ENCODE measurements at regions not wholly inside any gene's neighbourhood (a gene's known extent, or its start where the extent isn't known, plus 50 kb on each side); places are given as distances from the start of the nearest gene placed in this dataset.

DNA sequence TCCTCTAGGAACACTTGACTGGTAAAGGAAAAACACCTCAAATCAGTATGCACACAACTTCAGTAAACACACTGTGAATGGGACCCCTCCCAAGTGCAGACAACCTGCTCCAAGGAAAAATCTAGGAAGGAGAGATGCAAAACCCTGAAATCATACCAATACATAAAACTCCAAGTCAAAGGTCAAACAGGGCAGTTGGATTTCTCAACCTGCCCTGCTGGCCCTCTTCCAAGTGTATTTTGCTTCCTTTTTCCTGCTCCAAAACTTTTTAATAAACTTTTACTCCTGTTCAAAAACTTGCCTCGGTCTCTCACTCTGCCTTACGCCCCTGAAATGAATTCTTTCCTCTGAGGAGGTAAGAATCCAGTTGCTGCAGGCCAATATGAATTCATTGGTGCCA lies 665.1 kb downstream of the SORCS1 start:
- TF ChIP-seq, protein P1, sequence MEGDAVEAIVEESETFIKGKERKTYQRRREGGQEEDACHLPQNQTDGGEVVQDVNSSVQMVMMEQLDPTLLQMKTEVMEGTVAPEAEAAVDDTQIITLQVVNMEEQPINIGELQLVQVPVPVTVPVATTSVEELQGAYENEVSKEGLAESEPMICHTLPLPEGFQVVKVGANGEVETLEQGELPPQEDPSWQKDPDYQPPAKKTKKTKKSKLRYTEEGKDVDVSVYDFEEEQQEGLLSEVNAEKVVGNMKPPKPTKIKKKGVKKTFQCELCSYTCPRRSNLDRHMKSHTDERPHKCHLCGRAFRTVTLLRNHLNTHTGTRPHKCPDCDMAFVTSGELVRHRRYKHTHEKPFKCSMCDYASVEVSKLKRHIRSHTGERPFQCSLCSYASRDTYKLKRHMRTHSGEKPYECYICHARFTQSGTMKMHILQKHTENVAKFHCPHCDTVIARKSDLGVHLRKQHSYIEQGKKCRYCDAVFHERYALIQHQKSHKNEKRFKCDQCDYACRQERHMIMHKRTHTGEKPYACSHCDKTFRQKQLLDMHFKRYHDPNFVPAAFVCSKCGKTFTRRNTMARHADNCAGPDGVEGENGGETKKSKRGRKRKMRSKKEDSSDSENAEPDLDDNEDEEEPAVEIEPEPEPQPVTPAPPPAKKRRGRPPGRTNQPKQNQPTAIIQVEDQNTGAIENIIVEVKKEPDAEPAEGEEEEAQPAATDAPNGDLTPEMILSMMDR (IDR thresholded peaks at IDR 0.05; ENCODE audit: low read depth, low read length), result no peak
- Histone ChIP-seq H3K4me1 (no peaks in the 10 kb centered on the region), H3K27me3 (no peaks in the 10 kb centered on the region), H3K4me3 (ENCODE audit: low read depth, low read length) (no peak overlapping the region), H3K36me3 (no peaks in the 10 kb centered on the region), H3K9me3 (no peaks in the 10 kb centered on the region)
- no peak for DNase-seq

DNA sequence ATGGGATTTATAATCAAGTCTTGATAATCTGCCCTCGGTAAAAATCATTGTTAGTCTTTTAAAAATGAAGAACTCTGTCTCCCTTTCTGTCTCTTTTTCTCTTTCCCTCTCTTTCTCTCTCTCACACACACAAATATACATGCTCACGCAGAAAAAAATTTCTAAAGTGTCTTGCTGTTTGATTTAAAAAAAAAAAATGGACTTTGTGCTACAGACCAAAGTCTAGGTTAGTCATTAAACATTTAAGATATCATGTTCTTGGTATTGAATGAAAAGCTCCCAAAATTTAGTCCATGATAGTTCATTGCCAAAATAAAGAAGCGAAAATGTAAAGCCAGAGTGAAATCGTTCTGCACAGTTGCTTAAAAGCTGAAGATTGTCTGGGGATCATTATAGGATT lies 665.8 kb downstream of the SORCS1 start:
- no peak for DNase-seq
- Histone ChIP-seq H3K27me3 (no peaks in the 10 kb centered on the region), H3K9me3 (no peaks in the 10 kb centered on the region), H3K4me1 (no peaks in the 10 kb centered on the region), H3K36me3 (no peaks in the 10 kb centered on the region), H3K4me3 (ENCODE audit: low read depth, low read length) (no peak overlapping the region)
- TF ChIP-seq, protein P1 (IDR thresholded peaks at IDR 0.05; ENCODE audit: low read depth, low read length), result no peak

DNA sequence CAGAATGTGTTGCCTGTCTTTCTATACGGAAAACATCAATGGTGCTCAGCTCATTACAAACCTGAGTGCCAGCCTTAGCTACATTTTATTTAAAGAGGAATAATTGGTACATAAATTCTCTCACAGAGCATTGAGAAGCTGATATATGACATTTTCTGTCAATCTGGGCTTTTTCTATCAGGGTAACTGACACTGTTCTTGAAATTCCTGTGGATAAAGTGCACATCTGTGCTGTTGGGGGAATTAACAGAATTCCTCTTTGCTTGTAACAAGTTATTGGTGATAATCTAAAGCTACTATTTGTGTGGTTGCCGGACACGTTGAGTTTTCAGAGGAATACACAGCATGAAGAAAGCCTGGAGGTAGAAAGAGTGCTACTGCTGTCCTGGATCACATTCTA lies 668.6 kb downstream of the SORCS1 start:
- TF ChIP-seq, protein P1 (IDR thresholded peaks at IDR 0.05; ENCODE audit: low read depth, low read length), result no peak
- Histone ChIP-seq H3K9me3 (no peaks in the 10 kb centered on the region), H3K4me1 (no peaks in the 10 kb centered on the region), H3K36me3 (no peaks in the 10 kb centered on the region), H3K27me3 (no peaks in the 10 kb centered on the region), H3K4me3 (ENCODE audit: low read depth, low read length) (no peak overlapping the region)
- no peak for DNase-seq

DNA sequence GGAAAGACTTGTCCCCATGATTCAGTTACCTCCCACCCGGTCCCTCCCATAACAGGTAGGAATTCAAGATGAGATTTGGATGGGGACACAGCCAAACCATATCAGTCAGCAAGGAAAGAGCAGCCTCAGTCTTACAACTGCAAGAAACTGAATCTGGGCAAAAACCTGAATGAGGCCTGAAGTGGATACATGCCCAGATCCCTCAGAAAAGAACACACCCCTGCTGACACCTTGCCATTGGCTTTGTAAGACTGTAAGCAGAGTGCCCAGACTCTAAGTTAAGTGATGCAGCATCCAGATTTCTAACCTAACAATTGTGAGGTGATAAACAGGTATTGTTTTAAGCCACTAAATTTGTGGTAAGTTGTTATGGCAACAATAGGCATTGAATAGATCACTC lies 670.8 kb downstream of the SORCS1 start:
- Histone ChIP-seq H3K4me3 (ENCODE audit: low read depth, low read length) (no peak overlapping the region), H3K9me3 (no peaks in the 10 kb centered on the region), H3K4me1 (no peaks in the 10 kb centered on the region), H3K36me3 (no peaks in the 10 kb centered on the region), H3K27me3 (no peaks in the 10 kb centered on the region)
- no peak for DNase-seq
- TF ChIP-seq, protein P1 (IDR thresholded peaks at IDR 0.05; ENCODE audit: low read depth, low read length), result no peak

DNA sequence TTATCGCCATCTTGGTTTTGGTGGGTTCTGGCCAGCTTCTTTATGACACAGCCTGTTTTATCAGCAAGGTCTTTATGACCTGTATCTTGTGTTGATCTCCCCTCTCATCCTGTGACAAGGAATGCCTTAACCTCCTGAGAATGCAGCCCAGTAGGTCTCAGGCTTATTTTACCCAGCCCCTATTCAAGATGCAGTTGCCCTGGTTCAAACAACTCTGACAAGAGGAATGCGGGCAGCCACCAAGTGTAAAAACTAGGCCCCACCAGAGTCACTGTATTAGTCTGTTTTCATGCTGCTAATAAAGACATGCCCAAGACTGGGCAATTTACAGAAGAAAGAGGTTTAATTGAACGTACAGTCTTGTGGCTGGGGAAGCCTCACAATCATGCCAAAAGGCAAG lies 671.3 kb downstream of the SORCS1 start:
- no peak for DNase-seq
- TF ChIP-seq, protein P1 (IDR thresholded peaks at IDR 0.05; ENCODE audit: low read depth, low read length), result no peak
- Histone ChIP-seq H3K36me3 (no peaks in the 10 kb centered on the region), H3K9me3 (no peaks in the 10 kb centered on the region), H3K4me3 (ENCODE audit: low read depth, low read length) (no peak overlapping the region), H3K27me3 (no peaks in the 10 kb centered on the region), H3K4me1 (no peaks in the 10 kb centered on the region)

DNA sequence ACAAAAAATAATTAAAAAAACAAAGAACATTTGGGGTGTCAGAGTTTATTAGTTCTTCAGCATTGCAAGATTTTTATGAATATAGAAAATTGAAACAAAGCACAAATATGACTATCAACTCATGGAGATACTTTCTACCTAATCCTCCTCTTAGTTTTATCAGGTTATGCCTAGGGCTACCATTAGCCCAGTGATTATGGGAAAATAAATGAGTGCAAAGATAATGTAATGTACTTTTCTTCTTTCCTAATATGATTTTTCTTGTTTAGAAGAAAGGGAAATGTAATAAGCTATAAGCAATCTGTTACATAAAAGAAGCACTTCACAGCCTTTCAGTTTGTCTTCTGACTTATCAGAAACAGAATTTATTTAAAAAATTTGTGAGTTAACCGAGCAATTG lies 676.8 kb downstream of the SORCS1 start:
- no peaks in the 10 kb centered on the region for H3K27me3 ChIP-seq
- no peaks in the 10 kb centered on the region for H3K36me3 ChIP-seq
- no peak overlapping the region for H3K4me3 ChIP-seq (ENCODE audit: low read depth, low read length)
- DNase-seq, result no peak
- TF ChIP-seq, protein P1 (IDR thresholded peaks at IDR 0.05; ENCODE audit: low read depth, low read length), result no peak
- no peaks in the 10 kb centered on the region; the same call in 1 of the 2 replicates for H3K4me1 ChIP-seq
- H3K9me3 ChIP-seq, result no peaks in the 10 kb centered on the region

Measured in BE2C (cell line).